H1 (cell line): ENCODE measurements at regions not wholly inside any gene's neighbourhood (a gene's known extent, or its start where the extent isn't known, plus 50 kb on each side); places are given as distances from the start of the nearest gene placed in this dataset.

Source experiments
- CTCF ChIA-PET: fragments of 300-600 bp; sonication (Branson Sonifier 250); formaldehyde crosslinking; loops from one replicate; lab custom pipeline; 2021; ENCODE audit not compliant: partially characterized antibody; lab: Charles Lee
- POLR2A ChIA-PET: fragments of 300-600 bp; sonication (Branson Sonifier 250); formaldehyde crosslinking; loops from one replicate; lab custom pipeline; 2021; ENCODE audit warnings: inconsistent platforms; ENCODE audit not compliant: partially characterized antibody; lab: Charles Lee
- DNase-seq, 2 experiments: peaks; one replicate each; pipeline versions ENCODE4 v3.0.0 to v3.0.0-alpha.2; 2010 to 2022; ENCODE audit warnings: low spot score in 2 of 2, low read depth in 1 of 2, mixed read lengths in 1 of 2
- FAIRE-seq: peaks from 2 replicates; lab custom pipeline; 2011; peaks lifted over from hg19 to GRCh38; lab: Jason Lieb, UNC
- H2AFZ ChIP-seq: 2 replicates; pipeline ENCODE4 v1.8.1; 2012; ENCODE audit warnings: low read length, inconsistent platforms
- H2AK5ac ChIP-seq: 2 replicates; pipeline ENCODE4 v1.6.1; 2013; ENCODE audit warnings: low read depth, low read length
- H2BK120ac ChIP-seq: replicated peaks from 2 replicates; pipeline ENCODE3; 2013; ENCODE audit warnings: low read depth, low read length, inconsistent platforms
- H2BK12ac ChIP-seq: 2 replicates; pipeline ENCODE4 v1.6.1; 2013; ENCODE audit warnings: low read depth, low read length
- H2BK15ac ChIP-seq: 2 replicates; pipeline ENCODE4 v1.6.1; 2013; ENCODE audit warnings: low read length
- H2BK20ac ChIP-seq: 2 replicates; pipeline ENCODE4 v1.6.1; 2013; ENCODE audit warnings: low read length
- H2BK5ac ChIP-seq: 2 replicates; pipeline ENCODE4 v1.6.1; 2013; ENCODE audit warnings: low read depth, low read length
- H3K14ac ChIP-seq: 2 replicates; pipeline ENCODE4 v1.6.1; 2013; ENCODE audit warnings: inconsistent platforms; ENCODE audit not compliant: insufficient read length
- H3K18ac ChIP-seq: 2 replicates; pipeline ENCODE4 v1.6.1; 2013; ENCODE audit warnings: low read length; ENCODE audit errors: extremely low read depth
- H3K23ac ChIP-seq: 2 replicates; pipeline ENCODE4 v1.6.1; 2013; ENCODE audit warnings: inconsistent platforms; ENCODE audit not compliant: insufficient read length
- H3K23me2 ChIP-seq: 2 replicates; pipeline ENCODE4 v1.6.1; 2013; ENCODE audit warnings: low read depth, low read length
- H3K27ac ChIP-seq: 2 replicates; pipeline ENCODE4 v1.6.1; 2011; ENCODE audit warnings: low read depth, low read length, inconsistent platforms
- H3K27me3 ChIP-seq, 4 experiments: replicated peaks in 1 of 4; 1 replicate in 1 of 4; 2 replicates in 3 of 4; pipeline versions ENCODE4 v1.6.1 to v1.8.1; 2011 to 2013; ENCODE audit warnings: low read length in 3 of 4, mild to moderate bottlenecking in 3 of 4, inconsistent platforms in 2 of 4, mixed read lengths in 2 of 4, moderate library complexity in 1 of 4; ENCODE audit not compliant: control insufficient read depth in 3 of 4, insufficient read depth in 3 of 4; ENCODE audit errors: extremely low read depth in 1 of 4
- H3K36me3 ChIP-seq, 4 experiments: 2 replicates each; pipeline versions ENCODE4 v1.6.1 to v1.8.1; 2011 to 2013; ENCODE audit warnings: mild to moderate bottlenecking in 4 of 4, low read length in 3 of 4, moderate library complexity in 2 of 4, control low read depth in 1 of 4, inconsistent platforms in 1 of 4; ENCODE audit not compliant: insufficient read depth in 4 of 4, control insufficient read depth in 2 of 4
- H3K4ac ChIP-seq: replicated peaks from 2 replicates; pipeline ENCODE3; 2013; ENCODE audit warnings: low read length, low read depth, mixed read lengths, inconsistent platforms; ENCODE audit not compliant: insufficient read length
- H3K4me1 ChIP-seq, 4 experiments: replicated peaks in 1 of 4; 1 replicate in 1 of 4; 2 replicates in 3 of 4; pipeline versions ENCODE4 v1.6.1 to v1.8.1; 2011 to 2013; ENCODE audit warnings: low read length in 3 of 4, inconsistent platforms in 2 of 4, mixed read lengths in 1 of 4; ENCODE audit not compliant: insufficient read depth in 4 of 4, control insufficient read depth in 3 of 4
- H3K4me2 ChIP-seq, 2 experiments: 2 replicates each; pipeline versions ENCODE4 v1.6.1 to v1.8.1; 2011 to 2013; ENCODE audit warnings: low read depth in 2 of 2, low read length in 2 of 2, control low read depth in 1 of 2, inconsistent platforms in 1 of 2, mild to moderate bottlenecking in 1 of 2; ENCODE audit not compliant: insufficient read depth in 1 of 2
- H3K4me3 ChIP-seq, 4 experiments: fragments of 200-600, 300-600 bp in 1 of 4; sonication (generic), shearing (Covaris generic), sonication (Bioruptor Twin) in 1 of 4; 2 replicates each; pipeline versions ENCODE4 v1.5.1 to v1.8.1; 2011 to 2016; ENCODE audit warnings: low read length in 4 of 4, low read depth in 3 of 4, control low read depth in 2 of 4, inconsistent platforms in 2 of 4, mild to moderate bottlenecking in 2 of 4, mixed read lengths in 1 of 4, moderate library complexity in 1 of 4; ENCODE audit not compliant: insufficient read depth in 2 of 4; ENCODE audit errors: extremely low read depth in 1 of 4
- H3K56ac ChIP-seq: replicated peaks from 2 replicates; pipeline ENCODE3; 2013; ENCODE audit warnings: low read depth, mild to moderate bottlenecking, mixed read lengths, low read length, inconsistent platforms; ENCODE audit not compliant: insufficient read length
- H3K79me1 ChIP-seq: 2 replicates; pipeline ENCODE4 v1.6.1; 2013; ENCODE audit warnings: low read depth, low read length, control low read depth
- H3K79me2 ChIP-seq, 2 experiments: 2 replicates each; pipeline versions ENCODE4 v1.6.1 to v1.8.1; 2012 to 2013; ENCODE audit warnings: low read length in 2 of 2, mild to moderate bottlenecking in 2 of 2, inconsistent platforms in 1 of 2; ENCODE audit not compliant: insufficient read depth in 2 of 2, control insufficient read depth in 1 of 2
- H3K9ac ChIP-seq, 4 experiments: replicated peaks in 1 of 4; 1 replicate in 1 of 4; 2 replicates in 3 of 4; pipeline versions ENCODE4 v1.6.1 to v1.8.1; 2011 to 2013; ENCODE audit warnings: low read depth in 3 of 4, low read length in 3 of 4, control low read depth in 2 of 4, mild to moderate bottlenecking in 2 of 4, moderate library complexity in 2 of 4, inconsistent platforms in 1 of 4; ENCODE audit errors: extremely low read depth in 1 of 4
- H3K9me3 ChIP-seq, 2 experiments: 2 replicates each; pipeline versions ENCODE4 v1.6.1 to v1.8.1; 2012 to 2013; ENCODE audit warnings: mild to moderate bottlenecking in 2 of 2, moderate library complexity in 2 of 2, control low read depth in 1 of 2, inconsistent platforms in 1 of 2, low read depth in 1 of 2, low read length in 1 of 2, mixed read lengths in 1 of 2; ENCODE audit not compliant: insufficient read depth in 2 of 2
- H4K20me1 ChIP-seq, 2 experiments: replicated peaks in 1 of 2; 2 replicates each; pipeline versions ENCODE3 to v1.8.1; 2011 to 2013; ENCODE audit warnings: inconsistent platforms in 2 of 2, low read length in 2 of 2, mild to moderate bottlenecking in 1 of 2; ENCODE audit not compliant: insufficient read depth in 2 of 2, control insufficient read depth in 1 of 2
- H4K5ac ChIP-seq: 2 replicates; pipeline ENCODE4 v1.6.1; 2013; ENCODE audit warnings: low read length, low read depth, mixed read lengths, inconsistent platforms; ENCODE audit not compliant: insufficient read length
- H4K8ac ChIP-seq: 2 replicates; pipeline ENCODE4 v1.8.0; 2013; ENCODE audit warnings: mild to moderate bottlenecking, moderate library complexity, low read length, inconsistent platforms; ENCODE audit not compliant: insufficient read depth; ENCODE audit errors: extremely low read depth
- H4K91ac ChIP-seq: replicated peaks from 2 replicates; pipeline ENCODE3; 2013; ENCODE audit warnings: low read length, mixed read lengths, inconsistent platforms; ENCODE audit not compliant: insufficient read length
- CBX8 ChIP-seq: fragments of 300-800, 300-1000 bp; sonication (generic); IDR thresholded peaks from 2 replicates; pipeline ENCODE4 v1.7.1; 2016; ENCODE audit warnings: low read depth, low read length, borderline replicate concordance
- CTBP2 ChIP-seq: IDR thresholded peaks from 2 replicates; pipeline ENCODE4 v1.7.0; 2011; ENCODE audit warnings: borderline replicate concordance, mild to moderate bottlenecking, moderate library complexity, mixed read lengths, low read length; ENCODE audit not compliant: insufficient read depth, insufficient read length
- EGR1 ChIP-seq: IDR thresholded peaks from 2 replicates; pipeline ENCODE4 v1.6.1; 2011; ENCODE audit warnings: low read depth, low read length, borderline replicate concordance
- EZH2 ChIP-seq: fragments of 200-600 bp; sonication (generic); IDR thresholded peaks from 2 replicates; pipeline ENCODE4 v1.7.1; 2012; ENCODE audit warnings: low read depth, mild to moderate bottlenecking, moderate library complexity, low read length, inconsistent platforms; ENCODE audit not compliant: severe bottlenecking
- JUND ChIP-seq: IDR thresholded peaks from 2 replicates; pipeline ENCODE4 v1.6.1; 2011; ENCODE audit warnings: mild to moderate bottlenecking, improper control_type of control experiment, low read length
- MAFK ChIP-seq: IDR thresholded peaks from 2 replicates; pipeline ENCODE4 v1.6.1; 2012; ENCODE audit warnings: low read depth, mild to moderate bottlenecking, improper control_type of control experiment, low read length
- SIN3A ChIP-seq, 2 experiments: IDR thresholded peaks in 1 of 2; conservative IDR thresholded peaks in 1 of 2; 2 replicates each; pipeline ENCODE4 v1.6.1; 2011 to 2012; ENCODE audit warnings: low read length in 2 of 2, improper control_type of control experiment in 1 of 2, low read depth in 1 of 2, mild to moderate bottlenecking in 1 of 2
- SP4 ChIP-seq: IDR thresholded peaks from 2 replicates; pipeline ENCODE4 v1.6.1; 2012; ENCODE audit warnings: low read length, inconsistent platforms
- USF2 ChIP-seq: IDR thresholded peaks from 2 replicates; pipeline ENCODE4 v1.6.1; 2011; ENCODE audit warnings: low read length, improper control_type of control experiment
- ZNF274 ChIP-seq: IDR thresholded peaks from 2 replicates; pipeline ENCODE4 v1.7.0; 2012; ENCODE audit warnings: low read length, borderline replicate concordance; ENCODE audit errors: extremely low read depth
- WGBS, 2 experiments: shearing (Covaris generic) in 1 of 2; methylation state at CpG; one replicate each; pipeline versions ENCODE4 v1.1.6 to v1.1.7; 2013 to 2015; ENCODE audit warnings: low lambda C conversion rate in 2 of 2, mixed read lengths in 2 of 2, inconsistent platforms in 1 of 2, low coverage in 1 of 2, missing lambda C conversion rate in 1 of 2; ENCODE audit not compliant: insufficient replicate concordance in 2 of 2, insufficient coverage in 1 of 2, insufficient read length in 1 of 2; ENCODE audit errors: extremely low coverage in 1 of 2, missing lambda C conversion rate in 1 of 2; 5-methylcytosine and 5-hydroxymethylcytosine counted together

- Histone ChIP-seq H4K5ac (no peak overlapping the region), H3K18ac (no peak overlapping the region), H2AFZ (no peak overlapping the region), H4K20me1 (no peaks in the 10 kb centered on the region), H3K9ac (no peak overlapping the region), H2BK120ac (no peak overlapping the region), H3K23me2 (peaks cover 3% of the 10 kb centered on the region; the same call in 1 of the 2 replicates), H3K4me2 (no peak overlapping the region), H2BK20ac (no peak overlapping the region), H2BK5ac (no peak overlapping the region), H3K79me1 (no peaks in the 10 kb centered on the region), H3K14ac (no peak overlapping the region), H2BK15ac (no peak overlapping the region), H3K27ac (no peak overlapping the region; the same call in 1 of the 2 replicates), H3K56ac (no peak overlapping the region), H3K27me3 (no peaks in the 10 kb centered on the region; a peak in 1 of 7 replicates), H4K91ac (peak overlapping the region; percentile 38), H3K4me1 (peaks cover 0 to 5% (median 5%) of the 10 kb centered on the region in 4 experiments; a peak in 3 of 7 replicates), H3K79me2 (no peaks in the 10 kb centered on the region), H3K23ac (no peak overlapping the region), H4K8ac (no peak overlapping the region), H3K36me3 (no peaks in the 10 kb centered on the region), H3K9me3 (peaks cover 0 to 3% of the 10 kb centered on the region in 2 experiments; a peak in 1 of 4 replicates), H3K4ac (peak overlapping the region; percentile 59), H2AK5ac (no peak overlapping the region), H3K4me3 (no peak overlapping the region), H2BK12ac (0 out of 2 replicates have a peak overlapping the region, but pooled peaks have one; percentile 9)
- ChIA-PET CTCF (interaction anchor here (1.0 to 1.2 kb wide), 2 partner anchors 15 to 70 kb away, joined by 3 read pairs; no protein-coding TSS in a partner anchor), POLR2A (no interaction called here)
- FAIRE-seq, result no peak
- 95% methylated on average over 26 of the region's 31 CpGs; no CpG with 5 or more reads in 1 of the 2 experiments for WGBS, 2 experiments
- DNase-seq, result no peak
- TF ChIP-seq CBX8, result no peak
- TF ChIP-seq USF2, result no peak
- no peak for TF ChIP-seq EGR1
- TF ChIP-seq SP4, result no peak
- TF ChIP-seq SIN3A (conservative IDR thresholded peaks at IDR 0.05 in 1 of 2, IDR thresholded peaks at IDR 0.05 in 1 of 2; ENCODE audit: low read depth in 1 of 2, low read length in 2 of 2), result no peak
- TF ChIP-seq MAFK, result no peak
- TF ChIP-seq CTBP2, result no peak
- TF ChIP-seq EZH2, result no peak
- TF ChIP-seq ZNF274, result no peak
- TF ChIP-seq JUND, result no peak
Measured at GRCh38 chr22:48798281-48799226, 1029.1 kb downstream of the BRD1 start.
